Skeletal muscle tissue (tissue), 3 donors: ENCODE measurements at regions not wholly inside any gene's neighbourhood (a gene's known extent, or its start where the extent isn't known, plus 50 kb on each side); places are given as distances from the start of the nearest gene placed in this dataset.

Source experiments
- H3K27ac ChIP-seq: one replicate; pipeline ENCODE4 v1.7.0; 2013; ENCODE audit warnings: mild to moderate bottlenecking, low read depth, low read length, inconsistent platforms
- H3K27me3 ChIP-seq, 3 donors: one replicate each; pipeline ENCODE4 v1.7.0; 2013; ENCODE audit warnings: low read length in 3 of 3; ENCODE audit not compliant: control insufficient read depth in 3 of 3, insufficient read depth in 3 of 3
- H3K36me3 ChIP-seq, 3 donors: one replicate each; pipeline ENCODE4 v1.7.0; 2013; ENCODE audit warnings: low read length in 3 of 3; ENCODE audit not compliant: control insufficient read depth in 3 of 3, insufficient read depth in 3 of 3
- H3K4me1 ChIP-seq, 3 donors: one replicate each; pipeline ENCODE4 v1.7.0; 2013; ENCODE audit warnings: low read length in 3 of 3, mild to moderate bottlenecking in 3 of 3; ENCODE audit not compliant: control insufficient read depth in 3 of 3, insufficient read depth in 3 of 3
- H3K4me3 ChIP-seq, 3 donors: one replicate each; pipeline ENCODE4 v1.7.0; 2013; ENCODE audit warnings: low read length in 3 of 3
- H3K9ac ChIP-seq, 3 donors: one replicate each; pipeline ENCODE4 v1.7.0; 2013; ENCODE audit warnings: low read length in 3 of 3, mild to moderate bottlenecking in 3 of 3, moderate library complexity in 2 of 3, low read depth in 1 of 3
- H3K9me3 ChIP-seq, 3 donors: one replicate each; pipeline ENCODE4 v1.7.0; 2013; ENCODE audit warnings: low read length in 3 of 3; ENCODE audit not compliant: control insufficient read depth in 3 of 3
- donor health status: Osteomylitis.

- H3K27ac ChIP-seq = no peak overlapping the region
- H3K36me3 ChIP-seq = no peaks in the 10 kb centered on the region
- H3K4me1 ChIP-seq = peaks cover 15 to 32% (median 28%) of the 10 kb centered on the region in 3 donors
- no peaks in the 10 kb centered on the region for H3K9me3 ChIP-seq
- no peak overlapping the region for H3K9ac ChIP-seq
- no peaks in the 10 kb centered on the region for H3K27me3 ChIP-seq
- H3K4me3 ChIP-seq = no peak overlapping the region
Observed at GRCh38 chr13:111027458-111028439, 87.4 kb upstream of the ARHGEF7 start.

GRCh38 chr13:111025310-111025709, 89.8 kb upstream of the ARHGEF7 start:
- H3K27me3 ChIP-seq = no peaks in the 10 kb centered on the region
- peaks cover 0 to 9% (median 0%) of the 10 kb centered on the region in 3 donors for H3K9me3 ChIP-seq

GRCh38 chr13:111022886-111023285, 92.2 kb upstream of the ARHGEF7 start:
- H3K4me3 ChIP-seq = no peak overlapping the region
- no peaks in the 10 kb centered on the region for H3K36me3 ChIP-seq
- H3K27me3 ChIP-seq = no peaks in the 10 kb centered on the region
- H3K27ac ChIP-seq = no peak overlapping the region
- H3K9me3 ChIP-seq = peaks cover 0 to 13% (median 0%) of the 10 kb centered on the region in 3 donors
- no peaks in the 10 kb centered on the region for H3K4me1 ChIP-seq
- H3K9ac ChIP-seq = no peak overlapping the region

More at GRCh38 chr13:111025310-111025709, 89.8 kb upstream of the ARHGEF7 start:
- Histone ChIP-seq H3K4me1 (peaks cover under 1 to 9% (median 7%) of the 10 kb centered on the region in 3 donors), H3K4me3 (no peak overlapping the region), H3K27ac (no peak overlapping the region), H3K9ac (no peak overlapping the region), H3K36me3 (no peaks in the 10 kb centered on the region)

GRCh38 chr13:111022241-111022640, 92.9 kb upstream of the ARHGEF7 start:
- Histone ChIP-seq H3K4me3 (no peak overlapping the region), H3K36me3 (no peaks in the 10 kb centered on the region), H3K9me3 (peaks cover 0 to 13% (median 0%) of the 10 kb centered on the region in 3 donors), H3K9ac (no peak overlapping the region), H3K27ac (no peak overlapping the region), H3K27me3 (no peaks in the 10 kb centered on the region), H3K4me1 (no peaks in the 10 kb centered on the region)

- Histone ChIP-seq H3K27me3 (no peaks in the 10 kb centered on the region), H3K4me1 (no peaks in the 10 kb centered on the region), H3K27ac (no peak overlapping the region), H3K4me3 (no peak overlapping the region), H3K9ac (no peak overlapping the region), H3K36me3 (no peaks in the 10 kb centered on the region), H3K9me3 (peaks cover 0 to 13% (median 0%) of the 10 kb centered on the region in 3 donors)
Observed at GRCh38 chr13:111021270-111021669, 93.8 kb upstream of the ARHGEF7 start.

- Histone ChIP-seq H3K9me3 (peaks cover 0 to 13% (median 0%) of the 10 kb centered on the region in 3 donors), H3K4me3 (no peak overlapping the region), H3K27me3 (no peaks in the 10 kb centered on the region), H3K27ac (no peak overlapping the region), H3K36me3 (no peaks in the 10 kb centered on the region), H3K9ac (no peak overlapping the region), H3K4me1 (no peaks in the 10 kb centered on the region)
Observed at GRCh38 chr13:111020546-111020945, 94.6 kb upstream of the ARHGEF7 start.

- H3K4me1 ChIP-seq = no peaks in the 10 kb centered on the region
- no peaks in the 10 kb centered on the region for H3K27me3 ChIP-seq
- peaks cover 0 to 13% (median 0%) of the 10 kb centered on the region in 3 donors for H3K9me3 ChIP-seq
- H3K27ac ChIP-seq = no peak overlapping the region
- no peak overlapping the region for H3K9ac ChIP-seq
- no peak overlapping the region for H3K4me3 ChIP-seq
- no peaks in the 10 kb centered on the region for H3K36me3 ChIP-seq
Observed at GRCh38 chr13:111020021-111020420, 95.1 kb upstream of the ARHGEF7 start.

- Histone ChIP-seq H3K4me1 (no peaks in the 10 kb centered on the region), H3K27me3 (no peaks in the 10 kb centered on the region), H3K4me3 (no peak overlapping the region), H3K9me3 (peaks cover 0 to 13% (median 0%) of the 10 kb centered on the region in 3 donors), H3K27ac (no peak overlapping the region), H3K9ac (no peak overlapping the region), H3K36me3 (no peaks in the 10 kb centered on the region)
Observed at GRCh38 chr13:111017755-111018459, 97.2 kb upstream of the ARHGEF7 start.

- Histone ChIP-seq H3K4me3 (no peak overlapping the region), H3K27me3 (no peaks in the 10 kb centered on the region), H3K27ac (no peak overlapping the region), H3K36me3 (no peaks in the 10 kb centered on the region), H3K9ac (no peak overlapping the region), H3K9me3 (no peaks in the 10 kb centered on the region), H3K4me1 (peaks cover 0 to 3% (median 0%) of the 10 kb centered on the region in 3 donors)
Observed at GRCh38 chr13:111013196-111013595, 98.3 kb upstream of the ANKRD10 start.

- no peaks in the 10 kb centered on the region for H3K27me3 ChIP-seq
- no peak overlapping the region for H3K4me3 ChIP-seq
- no peaks in the 10 kb centered on the region for H3K9me3 ChIP-seq
- peaks cover 5 to 12% (median 6%) of the 10 kb centered on the region in 3 donors for H3K4me1 ChIP-seq
- H3K27ac ChIP-seq = no peak overlapping the region
- H3K36me3 ChIP-seq = no peaks in the 10 kb centered on the region
- H3K9ac ChIP-seq = no peak overlapping the region
Observed at GRCh38 chr13:111011899-111012298, 97.0 kb upstream of the ANKRD10 start.
